IMR-90 (cell line): ENCODE measurements at regions not wholly inside any gene's neighbourhood (a gene's known extent, or its start where the extent isn't known, plus 50 kb on each side); places are given as distances from the start of the nearest gene placed in this dataset.

Source experiments
- ATAC-seq: fragments of 200-7000 bp; cut with Tn5 transposase; 2 replicates; pipeline ENCODE4 v1.9.1; 2020; ENCODE audit warnings: low read depth, mild to moderate bottlenecking, moderate library complexity
- BruUV-seq: library from RNA; stranded (reverse); fragments of 400-500 nt; replicated peaks from 2 replicates; lab custom pipeline; 2021; lab: Mats Ljungman, UMichigan
- CTCF ChIA-PET: fragments of 300-600 bp; formaldehyde crosslinking; extraction: SDS; loops from one replicate; lab custom pipeline; 2021; ENCODE audit warnings: antibody characterized with exemption; lab: Yijun Ruan, JAX
- POLR2A ChIA-PET: fragments of 300-600 bp; sonication (Branson Sonifier 250); formaldehyde crosslinking; loops from one replicate; lab custom pipeline; 2022; ENCODE audit warnings: antibody characterized with exemption; ENCODE audit not compliant: unreplicated experiment; lab: Charles Lee
- DNase-seq: peaks from one replicate; pipeline ENCODE4 v3.0.0; 2013
- H2AFZ ChIP-seq: replicated peaks from 2 replicates; pipeline ENCODE3; 2013; ENCODE audit warnings: low read length, mild to moderate bottlenecking; ENCODE audit not compliant: poor library complexity
- H2AK5ac ChIP-seq: 2 replicates; pipeline ENCODE4 v1.6.1; 2013; ENCODE audit warnings: low read depth, low read length, inconsistent platforms
- H2AK9ac ChIP-seq: replicated peaks from 2 replicates; pipeline ENCODE3; 2013; ENCODE audit warnings: mild to moderate bottlenecking, low read depth, low read length, moderate library complexity; ENCODE audit not compliant: poor library complexity
- H2BK120ac ChIP-seq: 2 replicates; pipeline ENCODE4 v1.6.1; 2013; ENCODE audit warnings: low read depth, low read length, inconsistent platforms
- H2BK15ac ChIP-seq: 3 replicates; pipeline ENCODE4 v1.6.1; 2013; ENCODE audit warnings: low read depth, low read length, inconsistent platforms
- H2BK20ac ChIP-seq: 2 replicates; pipeline ENCODE4 v1.6.1; 2013; ENCODE audit warnings: low read depth, mild to moderate bottlenecking, inconsistent platforms, low read length, moderate library complexity
- H2BK5ac ChIP-seq: 2 replicates; pipeline ENCODE4 v1.6.1; 2013; ENCODE audit warnings: mild to moderate bottlenecking, low read depth, low read length, inconsistent platforms; ENCODE audit not compliant: poor library complexity, severe bottlenecking
- H3K14ac ChIP-seq: replicated peaks from 2 replicates; pipeline ENCODE4 v1.6.1; 2013; ENCODE audit warnings: low read depth, low read length, inconsistent platforms
- H3K18ac ChIP-seq: 2 replicates; pipeline ENCODE4 v1.6.1; 2013; ENCODE audit warnings: low read depth, low read length, control low read depth
- H3K23ac ChIP-seq: 2 replicates; pipeline ENCODE4 v1.6.1; 2013; ENCODE audit warnings: low read depth, low read length, inconsistent platforms
- H3K27ac ChIP-seq: 2 replicates; pipeline ENCODE4 v1.5.1; 2013; ENCODE audit warnings: mild to moderate bottlenecking, control low read depth, low read length; ENCODE audit not compliant: insufficient read depth
- H3K27me3 ChIP-seq: 2 replicates; pipeline ENCODE4 v1.6.1; 2013; ENCODE audit warnings: low read length; ENCODE audit not compliant: control insufficient read depth, insufficient read depth
- H3K36me3 ChIP-seq: 2 replicates; pipeline ENCODE4 v1.6.1; 2013; ENCODE audit warnings: low read length, mixed read lengths; ENCODE audit not compliant: control insufficient read depth, insufficient read depth
- H3K4ac ChIP-seq: 2 replicates; pipeline ENCODE4 v1.6.1; 2013; ENCODE audit warnings: low read depth, low read length, inconsistent platforms
- H3K4me1 ChIP-seq: 2 replicates; pipeline ENCODE4 v1.6.1; 2013; ENCODE audit warnings: low read length, mixed read lengths; ENCODE audit not compliant: control insufficient read depth, insufficient read depth
- H3K4me2 ChIP-seq: 2 replicates; pipeline ENCODE4 v1.6.1; 2013; ENCODE audit warnings: low read depth, mild to moderate bottlenecking, control low read depth, low read length, moderate library complexity
- H3K4me3 ChIP-seq: 2 replicates; pipeline ENCODE4 v1.5.1; 2013; ENCODE audit warnings: low read depth, mild to moderate bottlenecking, control low read depth, low read length, moderate library complexity; ENCODE audit not compliant: insufficient read depth
- H3K56ac ChIP-seq: 2 replicates; pipeline ENCODE4 v1.6.1; 2013; ENCODE audit warnings: low read length, inconsistent platforms; ENCODE audit not compliant: insufficient read depth; ENCODE audit errors: extremely low read depth
- H3K79me1 ChIP-seq, 2 experiments: 2 replicates each; pipeline ENCODE4 v1.6.1; 2013; ENCODE audit warnings: low read length in 2 of 2, inconsistent platforms in 1 of 2, low read depth in 1 of 2
- H3K9ac ChIP-seq: 2 replicates; pipeline ENCODE4 v1.6.1; 2013; ENCODE audit warnings: low read depth, low read length, control low read depth
- H3K9me1 ChIP-seq: 2 replicates; pipeline ENCODE4 v1.6.1; 2013; ENCODE audit warnings: low read length, inconsistent platforms; ENCODE audit not compliant: insufficient read depth
- H3K9me3 ChIP-seq: 2 replicates; pipeline ENCODE4 v1.6.1; 2013; ENCODE audit warnings: low read length; ENCODE audit not compliant: control insufficient read depth, insufficient read depth
- H4K20me1 ChIP-seq: 2 replicates; pipeline ENCODE4 v1.6.1; 2013; ENCODE audit warnings: low read length, inconsistent platforms; ENCODE audit not compliant: insufficient read depth
- H4K5ac ChIP-seq: 2 replicates; pipeline ENCODE4 v1.6.1; 2013; ENCODE audit warnings: mild to moderate bottlenecking, low read depth, low read length, control low read depth
- H4K8ac ChIP-seq, 2 experiments: 2 replicates each; pipeline ENCODE4 v1.6.1; 2013; ENCODE audit warnings: low read depth in 2 of 2, low read length in 2 of 2, control low read depth in 1 of 2, inconsistent platforms in 1 of 2
- H4K91ac ChIP-seq: 2 replicates; pipeline ENCODE4 v1.6.1; 2013; ENCODE audit warnings: low read depth, low read length, inconsistent platforms; ENCODE audit not compliant: insufficient read depth
- CEBPB ChIP-seq: IDR thresholded peaks from 2 replicates; pipeline ENCODE4 v1.6.1; 2012; ENCODE audit warnings: low read depth, low read length, improper control_type of control experiment
- CTCF ChIP-seq: conservative IDR thresholded peaks from 2 replicates; pipeline ENCODE4 v1.5.1; 2012; ENCODE audit warnings: mild to moderate bottlenecking, low read depth, low read length, improper control_type of control experiment
- POLR2A ChIP-seq: IDR thresholded peaks from 2 replicates; pipeline ENCODE4 v1.6.1; 2012; ENCODE audit warnings: mild to moderate bottlenecking, low read depth, low read length
- RFX5 ChIP-seq: IDR thresholded peaks from 2 replicates; pipeline ENCODE4 v1.8.0; 2012; ENCODE audit warnings: low read depth, mild to moderate bottlenecking, low read length, moderate library complexity
- WGBS, 2 experiments: methylation state at CpG; one replicate each; pipeline versions ENCODE4 v1.1.5 to v1.1.7; 2013; ENCODE audit warnings: missing lambda C conversion rate in 2 of 2; ENCODE audit not compliant: insufficient read length in 1 of 2; ENCODE audit errors: extremely low coverage in 2 of 2; 5-methylcytosine and 5-hydroxymethylcytosine counted together
- dilution Hi-C: fragments of 300-500 bp; cut with HindIII; formaldehyde crosslinking; loops from one replicate; pipeline ENCODE4 v1.14.3; 2018; ENCODE audit warnings: low sequenced_read_pairs; ENCODE audit not compliant: unreplicated experiment
- in situ Hi-C: fragments of 300-500 bp; cut with MboI; formaldehyde crosslinking; loops from 3 replicates; pipeline ENCODE4 v1.14.3; 2019; ENCODE audit warnings: low sequenced_read_pairs, inconsistent platforms, mixed read lengths
- intact Hi-C: fragments of 100-400 bp; cut with micrococcal nuclease; formaldehyde crosslinking; loops from 2 replicates; pipeline ENCODE4 v1.10.0; 2022

DNA sequence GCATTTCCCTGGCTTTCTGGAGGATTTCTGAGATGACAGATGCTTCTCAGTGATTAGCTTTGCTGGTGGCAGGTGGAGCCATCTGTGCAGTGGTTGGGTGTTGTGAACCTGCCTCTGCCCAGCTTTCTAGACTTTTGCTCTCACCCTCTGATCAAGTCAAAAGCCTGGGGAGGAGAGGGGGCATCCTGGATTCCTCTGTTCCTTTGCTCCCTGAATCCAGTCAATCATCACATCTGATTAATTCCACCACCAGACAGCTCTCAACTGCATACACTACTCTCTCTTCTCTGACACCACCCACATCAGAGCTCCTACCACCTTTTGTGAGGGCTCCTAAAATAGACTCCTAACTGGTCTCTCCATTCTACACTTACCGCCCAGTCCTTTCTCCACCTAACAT lies 283.5 kb downstream of the WDR11 start:
- no peak overlapping the region for H3K9ac ChIP-seq
- no peak overlapping the region for H4K91ac ChIP-seq
- no peak overlapping the region for H3K23ac ChIP-seq
- no peak overlapping the region for H2AK9ac ChIP-seq
- H4K5ac ChIP-seq, result no peak overlapping the region
- no peak overlapping the region for H3K4me2 ChIP-seq
- no peak overlapping the region for H3K4ac ChIP-seq
- H3K9me3 ChIP-seq, result peaks cover 44% of the 10 kb centered on the region
- H3K56ac ChIP-seq, result no peak overlapping the region
- H3K4me3 ChIP-seq, result no peak overlapping the region
- no peak for ATAC-seq
- POLR2A ChIA-PET, result no interaction called here
- dilution Hi-C loops, result no loop called here
- H2AFZ ChIP-seq, result no peak overlapping the region
- in situ Hi-C loops, result no loop called here
- no peaks in the 10 kb centered on the region for H4K20me1 ChIP-seq
- BruUV-seq, result no TSS peak
- no peak overlapping the region for H2BK15ac ChIP-seq
- intact Hi-C loops, result no loop called here
- H3K27ac ChIP-seq, result no peak overlapping the region
- no peaks in the 10 kb centered on the region for H3K27me3 ChIP-seq
- no peaks in the 10 kb centered on the region for H3K79me1 ChIP-seq
- H2AK5ac ChIP-seq, result no peak overlapping the region
- no peak overlapping the region for H2BK5ac ChIP-seq
- H3K4me1 ChIP-seq, result no peaks in the 10 kb centered on the region
- no peak for TF ChIP-seq CEBPB
- no peak for TF ChIP-seq RFX5
- TF ChIP-seq CTCF, result no peak
- TF ChIP-seq POLR2A, result no peak
- H2BK120ac ChIP-seq, result no peak overlapping the region
- no peaks in the 10 kb centered on the region for H3K9me1 ChIP-seq
- CTCF ChIA-PET, result interaction anchor here (1.1 kb wide), 1 partner anchor 23 kb away, joined by 3 read pairs; no protein-coding TSS in a partner anchor
- H2BK20ac ChIP-seq, result no peak overlapping the region
- H3K18ac ChIP-seq, result no peak overlapping the region
- H4K8ac ChIP-seq, result no peak overlapping the region
- no peak for DNase-seq
- H3K36me3 ChIP-seq, result no peaks in the 10 kb centered on the region
- WGBS, 2 experiments, result no CpG with 5 or more reads among the region's 1 CpG
- H3K14ac ChIP-seq, result no peak overlapping the region
